Head of caudate nucleus (tissue), 42 donors: ENCODE measurements at regions not wholly inside any gene's neighbourhood (a gene's known extent, or its start where the extent isn't known, plus 50 kb on each side); places are given as distances from the start of the nearest gene placed in this dataset.
"Not testable (repeated sequence)": the region's sequence is repeated elsewhere in the genome, so short reads cannot be mapped to it uniquely, and the experiment has no call there.

Experiments used
- DNase-seq, 42 donors: peaks; one replicate each; pipeline versions ENCODE4 v3.0.0 to v3.0.0-alpha.2; 2020 to 2021; ENCODE audit warnings: mixed read lengths in 7 of 42
- intact Hi-C: fragments of 100-400 bp; cut with DNase I; formaldehyde crosslinking; loops from one replicate; pipeline ENCODE4 v1.15.0; 2022

DNA sequence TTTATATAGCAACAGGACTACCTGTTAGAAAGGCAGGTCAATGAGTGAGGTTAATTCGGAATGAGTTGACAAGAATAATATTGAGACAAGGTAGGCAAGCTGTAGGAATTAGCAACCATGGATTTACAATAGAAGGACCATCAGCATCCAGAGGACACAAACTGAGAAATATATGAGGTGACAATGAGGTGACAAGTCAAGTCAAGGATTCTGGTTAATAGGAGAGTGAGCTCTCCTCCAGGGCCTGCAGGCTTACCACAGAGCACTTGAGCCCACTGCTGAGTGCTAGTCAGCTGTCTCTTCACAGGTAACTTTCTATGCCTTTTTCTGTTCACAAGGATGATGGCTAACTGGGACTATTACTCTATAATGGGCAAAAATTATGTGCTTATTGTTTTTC is 227.2 kb downstream of the MRPS30 start:
- no peak for DNase-seq
- intact Hi-C loops, result no loop called here

DNA sequence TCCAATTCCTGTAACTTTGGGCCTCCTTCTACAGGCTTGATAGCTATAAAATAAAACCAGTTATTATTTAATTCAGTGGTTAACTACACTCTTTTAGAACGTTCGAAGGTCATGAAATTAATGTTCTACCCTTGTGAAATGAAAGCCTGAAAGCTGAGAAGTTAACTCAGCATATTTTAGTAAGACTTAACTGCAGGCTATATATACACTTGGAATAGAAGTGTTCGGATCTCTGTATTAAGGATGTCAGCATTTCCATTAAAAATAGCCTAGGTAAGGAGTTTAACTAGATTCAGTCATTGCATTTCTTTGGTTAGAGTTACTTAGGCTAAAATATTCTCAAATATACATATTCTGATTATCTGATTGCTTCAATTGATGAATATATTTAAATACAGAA is 229.2 kb downstream of the MRPS30 start:
- intact Hi-C loops, result no loop called here
- no peak for DNase-seq

DNA sequence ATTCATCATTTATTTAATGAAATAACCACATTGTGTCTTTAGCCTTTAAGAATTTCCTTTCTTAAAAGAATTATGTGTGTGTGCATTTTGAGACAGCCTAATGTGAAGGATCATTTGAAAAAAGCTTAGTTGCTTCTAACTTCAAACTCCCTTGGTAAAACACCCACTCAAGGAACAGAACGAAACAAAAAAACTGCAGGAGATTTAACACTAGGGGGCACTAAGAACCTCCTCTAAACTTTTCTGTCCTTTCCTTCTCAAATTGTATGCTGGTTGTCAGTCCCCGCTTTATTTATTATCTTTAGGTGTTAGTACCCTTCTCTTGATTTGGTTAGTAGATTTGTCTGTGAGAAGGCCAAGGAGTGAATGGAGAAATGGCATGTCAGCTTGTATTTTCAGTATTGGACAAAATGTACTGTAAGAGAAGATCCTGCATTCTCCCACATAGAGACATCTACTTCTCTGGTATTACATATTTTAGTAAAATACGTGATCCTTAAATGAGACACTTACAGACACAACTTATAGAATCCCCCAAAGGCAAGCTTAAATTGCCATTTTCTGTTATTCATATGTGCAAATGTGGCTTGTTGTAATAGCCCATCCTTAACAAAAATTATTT is 229.7 kb downstream of the MRPS30 start:
- peak in 6 of 42 donors; percentile 6 to 56 (median 16) for DNase-seq
- intact Hi-C loops, result no loop called here

DNA sequence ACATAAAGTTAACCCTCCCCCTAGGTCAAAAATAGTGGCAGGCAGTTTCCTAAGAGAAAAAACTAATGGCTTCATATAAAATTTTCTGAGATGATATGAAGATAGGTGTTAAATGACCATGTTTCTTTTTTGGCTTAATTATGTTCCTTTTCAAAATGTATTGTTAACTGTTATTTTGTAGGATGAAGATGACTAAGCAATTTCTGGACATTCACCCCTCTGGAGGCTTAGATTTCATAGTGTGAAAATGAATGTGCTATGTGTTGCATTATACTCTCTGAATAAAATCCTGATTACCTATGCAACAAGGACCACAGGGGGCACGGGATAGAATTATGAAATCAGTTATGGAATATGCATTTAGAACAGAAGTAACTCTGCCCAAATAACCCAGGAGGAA is 233.5 kb downstream of the MRPS30 start:
- DNase-seq, result no peak
- intact Hi-C loops, result no loop called here

DNA sequence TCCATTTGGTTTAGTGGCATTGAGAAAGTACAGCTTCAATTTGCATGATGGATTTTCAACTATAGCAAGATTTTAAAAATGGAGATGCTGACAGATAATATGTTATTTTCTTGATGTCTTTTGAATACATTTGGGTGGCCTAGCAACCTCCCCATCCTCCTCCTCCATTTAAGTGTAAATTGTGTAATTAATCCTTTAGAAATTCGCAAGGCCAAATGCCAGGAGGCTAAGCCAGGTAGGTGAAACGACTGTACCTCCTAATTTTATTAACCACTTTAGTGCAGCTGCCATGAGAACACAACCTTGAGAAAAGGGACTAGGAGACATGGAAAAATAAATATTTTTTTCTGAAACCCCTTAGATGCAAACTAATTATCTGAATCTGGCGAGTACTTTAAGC is 248.8 kb downstream of the MRPS30 start:
- DNase-seq, result no peak
- intact Hi-C loops, result no loop called here

DNA sequence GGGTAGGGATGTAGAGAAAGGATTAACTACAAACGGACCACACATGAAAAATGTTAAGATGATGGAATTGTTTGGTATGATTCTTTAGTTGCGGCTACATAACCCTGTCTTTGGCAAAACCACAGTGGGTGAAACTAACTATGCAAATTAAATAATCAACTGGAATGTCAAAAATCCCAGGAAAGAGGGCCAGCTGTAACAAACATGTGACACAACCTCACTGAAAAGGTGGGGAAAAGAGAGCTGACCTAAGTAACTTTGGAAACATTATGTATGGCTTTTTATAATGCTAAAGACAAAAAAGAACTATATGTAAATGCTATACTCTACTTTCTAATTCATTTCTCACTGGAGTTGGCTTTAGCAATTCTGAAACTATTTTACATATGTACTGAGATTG is 252.0 kb downstream of the MRPS30 start:
- DNase-seq, result no peak

DNA sequence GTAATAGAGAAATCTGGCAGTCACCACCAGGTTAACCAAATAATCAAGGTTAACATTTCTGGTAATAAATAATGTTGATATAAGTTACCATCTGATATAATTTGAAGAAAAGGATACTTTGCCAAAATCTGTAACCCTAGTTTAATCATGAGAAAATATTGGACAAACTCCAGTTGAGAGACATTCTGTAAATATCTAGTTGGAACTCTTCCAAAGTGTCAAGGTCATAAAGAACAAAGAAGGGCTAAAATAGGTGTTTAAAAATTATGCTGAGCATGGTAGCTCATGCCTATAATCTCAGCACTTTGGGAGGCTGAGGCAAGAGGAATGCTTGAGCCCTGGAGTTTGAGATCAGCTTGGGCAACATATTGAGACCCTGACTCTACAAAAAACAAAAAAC is 253.3 kb downstream of the MRPS30 start:
- intact Hi-C loops, result no loop called here
- DNase-seq, result no peak

More for the DNA sequence above, 252.0 kb downstream of the MRPS30 start:
- intact Hi-C loops, result no loop called here

DNA sequence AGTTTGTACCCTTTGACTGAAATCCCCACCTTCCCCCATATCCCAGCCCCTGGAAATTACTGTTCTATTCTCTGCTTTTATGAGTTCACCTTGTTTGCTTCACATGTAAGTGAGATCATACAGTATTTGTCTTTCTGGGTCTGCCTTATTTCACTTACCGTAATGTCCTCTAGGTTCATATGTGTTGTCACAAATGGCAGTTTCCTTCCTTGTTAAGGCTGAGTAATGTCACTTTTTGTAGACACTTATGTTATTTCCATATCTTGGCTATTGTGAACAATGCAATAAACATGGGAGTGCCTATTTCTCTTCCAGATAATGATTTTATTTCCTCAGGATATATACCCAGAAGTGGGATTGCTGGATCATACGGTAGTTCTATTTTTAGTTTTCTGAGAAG is 272.3 kb downstream of the MRPS30 start:
- intact Hi-C loops, result no loop called here
- DNase-seq, result no peak

DNA sequence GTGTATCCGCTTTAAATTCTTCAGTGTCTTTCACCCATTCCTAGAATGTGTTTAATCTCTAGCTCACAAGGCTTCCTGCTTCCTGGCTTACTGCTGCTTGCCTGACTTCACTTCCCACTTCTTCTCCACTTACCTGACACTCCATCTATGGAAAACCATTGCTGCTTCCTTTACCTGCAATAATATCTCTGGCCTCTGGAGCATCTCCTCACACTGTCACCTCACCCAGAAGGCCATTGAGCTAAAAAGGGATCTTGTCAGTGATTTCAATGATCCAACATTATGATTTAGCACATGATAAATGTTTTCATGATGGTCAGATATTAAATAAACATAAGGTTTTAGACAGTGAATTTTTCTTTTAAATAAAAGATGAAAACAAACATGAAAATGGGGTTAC is 281.1 kb downstream of the MRPS30 start:
- DNase-seq, result no peak
- intact Hi-C loops, result no loop called here

DNA sequence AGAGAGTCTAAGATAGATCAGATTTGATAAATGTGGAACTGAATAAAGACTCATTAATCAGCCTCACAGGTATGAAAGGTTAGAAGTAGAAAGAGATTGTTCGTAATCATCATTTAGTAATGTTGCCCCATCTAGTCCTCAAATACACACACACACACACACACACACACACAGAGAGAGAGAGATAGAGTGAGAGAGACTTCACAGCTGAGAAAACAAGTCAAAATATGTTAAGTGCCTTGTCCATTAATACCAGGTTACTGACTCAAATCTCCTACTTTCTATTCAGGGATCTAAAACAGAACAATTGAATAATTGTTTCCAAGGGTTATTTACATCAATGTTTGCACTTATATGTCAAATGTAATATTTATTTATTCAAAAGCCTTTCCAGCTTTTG is 284.6 kb downstream of the MRPS30 start:
- no peak for DNase-seq
- intact Hi-C loops, result no loop called here

DNA sequence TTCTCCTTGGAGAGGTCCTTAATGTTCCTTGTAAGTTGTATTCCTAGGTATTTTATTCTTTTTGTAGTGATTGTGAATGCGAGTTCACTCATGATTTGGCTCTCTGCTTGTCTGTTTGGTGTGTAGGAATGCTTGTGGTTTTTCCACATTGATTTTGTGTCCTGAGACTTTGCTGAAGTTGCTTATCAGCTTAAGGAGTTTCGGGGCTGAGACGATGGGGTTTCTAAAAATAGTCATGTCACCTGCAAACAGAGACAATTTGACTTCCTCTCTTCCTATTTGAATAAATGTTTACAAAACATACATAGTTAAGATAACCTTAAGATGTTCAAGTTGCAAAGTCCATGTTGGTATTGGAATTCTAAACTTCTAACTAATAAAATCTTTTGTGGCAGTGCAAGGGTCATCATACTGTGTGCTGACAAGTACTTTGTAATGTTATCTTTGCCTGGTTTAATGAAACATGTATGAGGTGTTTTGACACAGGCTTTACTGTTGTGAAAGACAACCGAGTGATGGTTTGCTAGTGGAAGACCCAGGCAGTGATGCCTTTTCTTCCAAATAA is 286.2 kb downstream of the MRPS30 start:
- no peak for DNase-seq
- intact Hi-C loops, result no loop called here

DNA sequence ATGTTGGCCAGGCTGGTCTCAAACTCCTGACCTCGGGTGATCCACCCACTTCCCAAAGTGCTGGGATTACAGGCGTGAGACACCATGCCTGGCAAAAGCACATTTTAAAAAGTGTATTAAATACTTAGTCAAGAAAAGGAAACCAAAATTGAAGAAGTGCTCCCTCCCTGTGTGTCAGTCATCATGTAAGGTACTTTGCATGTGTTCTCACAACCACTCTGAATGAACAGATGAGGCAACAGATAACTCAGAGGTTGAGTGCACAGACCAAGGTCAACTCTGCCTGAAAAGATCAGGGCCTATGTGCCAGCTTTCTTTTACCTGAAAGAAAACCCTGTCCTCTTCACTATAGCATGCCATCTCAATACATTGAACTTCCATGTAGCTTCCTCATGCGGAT is 289.7 kb downstream of the MRPS30 start:
- DNase-seq, result no peak
- intact Hi-C loops, result no loop called here

DNA sequence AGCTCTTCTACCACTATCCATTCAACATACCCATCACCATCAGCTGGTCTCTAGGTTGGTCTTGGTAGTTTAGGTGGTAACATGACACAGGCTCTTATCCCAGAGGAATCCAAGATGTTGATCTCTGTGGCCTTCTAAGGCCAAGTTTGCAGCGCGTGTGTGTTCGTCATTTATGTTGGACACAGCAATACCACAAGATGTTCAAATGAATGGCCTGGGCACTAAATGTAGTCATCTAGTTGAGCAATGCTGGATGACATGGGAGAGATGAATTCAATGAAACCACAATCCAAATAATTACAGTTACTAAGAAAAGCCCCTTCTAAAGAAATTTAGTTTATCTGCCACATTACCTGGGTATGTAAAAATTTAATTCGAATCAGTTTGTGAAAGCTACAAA is 292.4 kb downstream of the MRPS30 start:
- intact Hi-C loops, result no loop called here
- DNase-seq, result no peak

DNA sequence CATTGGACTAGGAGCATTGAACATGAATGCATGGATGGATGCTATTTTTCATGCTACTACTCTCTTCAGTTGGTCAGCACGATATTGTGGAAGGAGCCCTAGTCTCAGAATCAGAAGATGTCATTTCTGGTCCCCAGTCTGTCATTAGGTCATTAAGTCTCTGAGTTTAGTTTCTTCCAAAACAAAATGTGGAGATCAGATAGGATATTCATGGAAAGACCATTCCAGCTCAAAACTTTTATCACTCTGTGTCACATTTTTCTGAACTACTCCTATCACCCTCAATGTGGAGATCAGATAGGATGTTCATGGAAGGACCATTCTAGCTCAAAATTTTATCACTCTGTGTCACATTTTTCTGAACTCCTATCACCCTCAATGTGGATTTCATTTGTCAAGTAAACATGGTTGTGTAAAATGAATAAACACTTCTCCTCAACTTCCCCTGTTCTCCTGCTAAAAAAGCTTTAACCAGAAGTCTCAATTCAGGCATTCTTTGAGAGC is 296.8 kb downstream of the MRPS30 start:
- DNase-seq, result no peak
- intact Hi-C loops, result no loop called here

DNA sequence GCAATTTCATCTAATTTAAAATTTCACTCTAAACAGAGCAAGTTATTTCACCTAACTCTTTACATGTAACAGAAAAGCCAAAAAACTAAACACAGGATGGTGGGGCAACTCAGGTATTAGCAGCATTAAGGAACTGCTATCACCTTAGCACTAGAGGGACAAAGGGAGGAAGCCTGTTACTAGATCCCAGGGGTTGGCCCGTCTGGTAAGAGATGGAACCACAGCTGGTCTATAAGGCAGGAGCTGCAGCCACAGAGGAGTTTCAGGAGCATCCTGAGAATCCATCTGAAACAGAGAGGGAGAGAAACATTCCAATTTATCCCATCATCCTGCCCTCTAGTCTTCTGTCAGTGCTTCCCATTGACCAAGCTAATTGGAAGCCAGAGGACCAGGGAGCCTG is 300.3 kb downstream of the MRPS30 start:
- intact Hi-C loops, result no loop called here
- DNase-seq, result no peak

DNA sequence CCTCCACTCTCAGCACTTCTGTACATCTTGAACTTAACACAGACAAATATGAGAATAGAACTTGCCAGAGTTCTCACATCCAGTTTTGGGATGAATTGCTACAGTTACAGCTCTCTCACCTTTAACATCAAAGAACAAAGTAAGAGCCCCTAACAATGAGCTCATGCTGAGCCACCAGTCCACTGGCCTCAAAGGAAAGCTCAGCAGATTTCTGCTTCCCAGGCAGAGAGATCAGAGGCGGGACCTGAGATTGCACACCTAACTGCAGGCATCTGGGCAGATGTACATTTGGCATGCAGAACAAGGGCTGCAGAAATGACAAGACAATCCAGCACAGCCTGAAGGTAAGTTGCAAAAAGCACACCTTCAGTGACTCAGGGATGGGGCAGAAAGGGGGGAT is 300.9 kb downstream of the MRPS30 start:
- intact Hi-C loops, result no loop called here
- no peak for DNase-seq

DNA sequence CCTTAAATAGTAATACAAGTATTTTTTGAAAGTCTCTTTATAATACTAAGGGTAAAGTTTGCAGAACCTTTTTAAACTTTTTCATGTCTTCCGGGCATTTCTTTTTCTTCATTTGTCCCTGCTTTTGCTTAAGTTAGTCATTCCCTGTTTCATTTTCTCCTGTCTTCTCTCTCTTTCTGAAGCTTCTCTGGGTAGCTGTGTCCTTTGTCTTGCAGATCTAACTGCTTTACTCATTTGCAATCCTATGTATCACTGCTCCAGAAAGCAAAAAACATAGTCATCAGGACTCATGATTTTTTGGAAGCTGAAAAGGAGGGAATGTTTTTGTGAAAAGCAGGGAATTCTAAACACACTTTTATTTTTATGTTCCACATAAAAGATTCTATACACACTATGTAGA is 301.7 kb downstream of the MRPS30 start:
- intact Hi-C loops, result no loop called here
- no peak for DNase-seq

DNA sequence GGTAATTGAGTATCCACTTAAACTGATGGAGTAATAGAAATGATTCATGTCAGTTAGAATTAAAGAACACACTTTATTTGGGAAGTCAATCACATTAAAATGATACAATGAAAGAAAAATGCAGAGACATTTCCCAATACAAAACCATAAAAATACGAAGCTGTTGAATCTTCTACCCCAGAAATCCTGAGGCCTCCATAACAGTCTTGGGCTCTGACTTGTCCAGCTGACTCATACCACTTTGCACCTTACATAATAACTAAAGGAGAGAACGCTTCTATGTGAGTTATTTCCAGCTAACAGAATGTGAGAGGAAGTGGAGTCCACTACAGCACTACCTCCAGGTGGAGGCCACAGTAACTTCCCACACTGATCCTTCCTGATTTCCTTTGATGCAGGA is 305.0 kb downstream of the MRPS30 start:
- intact Hi-C loops, result no loop called here
- no peak for DNase-seq

DNA sequence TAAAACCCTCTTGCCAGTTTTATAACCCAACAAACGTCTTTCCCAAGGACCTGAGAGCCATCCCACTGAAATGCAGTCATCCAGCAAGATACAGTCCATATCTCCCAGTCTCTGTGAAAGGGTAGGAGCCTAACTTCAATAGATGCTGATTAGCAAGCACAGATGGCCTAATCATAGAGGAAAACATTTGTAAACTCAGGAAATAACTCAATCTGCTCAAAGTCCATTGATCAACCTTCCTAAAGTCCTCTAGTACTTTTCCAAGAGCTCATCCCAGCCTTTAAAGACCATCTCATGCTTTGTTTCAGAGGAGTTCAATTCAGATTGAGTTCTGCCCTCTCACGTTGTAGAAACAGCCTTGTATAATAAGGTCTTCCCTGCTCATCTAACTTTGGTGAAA is 324.2 kb downstream of the MRPS30 start:
- intact Hi-C loops, result no loop called here
- DNase-seq, result no peak

DNA sequence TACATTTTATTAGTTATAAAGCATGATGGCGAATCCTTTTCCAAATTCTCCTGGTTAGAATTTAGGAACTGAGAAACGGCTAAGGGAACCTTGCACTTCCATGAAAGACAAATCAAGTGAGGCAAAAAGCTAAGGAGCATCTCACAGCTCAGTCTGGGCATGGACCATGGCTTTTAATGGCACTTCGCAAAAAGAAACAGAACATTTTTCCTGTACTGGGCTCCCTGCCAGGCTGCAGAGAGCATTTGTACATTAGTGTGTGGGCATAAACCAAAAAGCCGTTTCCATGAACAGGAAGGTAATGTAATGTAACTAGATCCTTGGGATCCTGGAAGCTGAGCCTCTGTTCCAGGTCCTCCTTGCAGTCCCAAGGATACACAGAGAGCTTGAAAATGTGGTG is 354.2 kb downstream of the MRPS30 start:
- intact Hi-C loops, result no loop called here
- DNase-seq, result no peak

DNA sequence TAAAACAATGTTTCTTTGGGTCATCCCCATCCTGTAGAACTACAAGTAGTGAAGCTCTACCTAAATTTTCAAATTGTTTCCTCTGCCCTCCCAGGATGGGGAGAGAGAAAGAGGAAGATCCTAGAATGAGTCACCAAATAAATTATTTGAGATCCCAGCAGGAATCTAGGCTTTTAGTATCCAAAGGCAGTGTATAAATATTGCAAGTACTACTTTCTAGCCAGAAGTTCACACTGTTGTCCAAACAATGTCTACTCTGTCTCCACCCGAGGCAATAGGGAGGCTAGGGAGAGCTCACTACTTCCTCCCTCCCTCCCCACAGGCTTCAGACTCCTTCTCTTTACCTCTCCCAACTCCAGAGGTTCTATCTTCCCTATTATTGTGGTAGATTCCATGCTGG is 362.8 kb downstream of the MRPS30 start:
- no peak for DNase-seq
- intact Hi-C loops, result no loop called here

DNA sequence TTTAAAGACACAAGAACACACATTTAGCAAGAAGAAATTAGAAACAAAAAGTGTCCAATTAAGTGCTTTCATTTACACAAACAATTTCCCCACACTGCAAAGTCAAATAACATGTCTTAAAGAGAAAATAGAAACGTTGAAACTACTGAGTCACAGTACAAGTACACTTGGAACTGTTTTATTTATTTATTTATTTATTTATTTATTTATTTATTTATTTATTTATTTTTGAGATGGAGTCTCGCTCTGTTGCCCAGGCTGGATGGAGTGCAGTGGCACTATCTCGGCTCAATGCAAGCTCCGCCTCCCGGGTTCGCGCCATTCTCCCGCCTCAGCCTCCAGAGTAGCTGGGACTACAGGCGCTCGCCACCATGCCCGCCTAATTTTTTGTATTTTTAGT is 363.9 kb downstream of the MRPS30 start:
- DNase-seq, intact Hi-C loops: not testable (repeated sequence)
